Trophoblast cell (in vitro differentiated cells and primary cell): ENCODE measurements at regions not wholly inside any gene's neighbourhood (a gene's known extent, or its start where the extent isn't known, plus 50 kb on each side); places are given as distances from the start of the nearest gene placed in this dataset.

ENCODE experiments used
- DNase-seq, 2 donors: peaks; one replicate each; pipeline ENCODE4 v3.0.0-alpha.2; 2016
- H2AFZ ChIP-seq: 2 replicates; pipeline ENCODE4 v1.6.1; 2013; ENCODE audit warnings: low read length, moderate library complexity, mild to moderate bottlenecking; ENCODE audit not compliant: insufficient read depth, poor library complexity
- H2AK5ac ChIP-seq: 2 replicates; pipeline ENCODE4 v1.6.1; 2013; ENCODE audit warnings: mild to moderate bottlenecking, low read length
- H2BK120ac ChIP-seq: 2 replicates; pipeline ENCODE4 v1.6.1; 2013; ENCODE audit warnings: low read length, mild to moderate bottlenecking, moderate library complexity; ENCODE audit not compliant: insufficient read depth, poor library complexity
- H2BK12ac ChIP-seq: 2 replicates; pipeline ENCODE4 v1.6.1; 2013; ENCODE audit warnings: mild to moderate bottlenecking, low read length, moderate library complexity
- H2BK5ac ChIP-seq: 2 replicates; pipeline ENCODE4 v1.6.1; 2013; ENCODE audit warnings: low read length, low read depth, moderate library complexity, mild to moderate bottlenecking; ENCODE audit not compliant: poor library complexity
- H3K14ac ChIP-seq: 2 replicates; pipeline ENCODE4 v1.6.1; 2013; ENCODE audit warnings: mild to moderate bottlenecking, low read length
- H3K18ac ChIP-seq: 2 replicates; pipeline ENCODE4 v1.6.1; 2013; ENCODE audit warnings: mild to moderate bottlenecking, low read length
- H3K23ac ChIP-seq: 2 replicates; pipeline ENCODE4 v1.6.1; 2013; ENCODE audit warnings: low read length
- H3K27ac ChIP-seq: 2 replicates; pipeline ENCODE4 v1.5.1; 2013; ENCODE audit warnings: low read depth, mild to moderate bottlenecking, inconsistent platforms, low read length, moderate library complexity
- H3K27me3 ChIP-seq: 2 replicates; pipeline ENCODE4 v1.6.1; 2013; ENCODE audit warnings: inconsistent platforms, mild to moderate bottlenecking, low read length, moderate library complexity; ENCODE audit not compliant: insufficient read depth
- H3K36me3 ChIP-seq, 2 experiments: 1 replicate in 1 of 2; 2 replicates in 1 of 2; pipeline ENCODE4 v1.6.1; 2013; ENCODE audit warnings: low read length in 2 of 2, mild to moderate bottlenecking in 2 of 2, moderate library complexity in 1 of 2; ENCODE audit not compliant: insufficient read depth in 2 of 2, control insufficient read depth in 1 of 2
- H3K4ac ChIP-seq: 2 replicates; pipeline ENCODE4 v1.6.1; 2013; ENCODE audit warnings: low read depth, mild to moderate bottlenecking, low read length, moderate library complexity
- H3K4me1 ChIP-seq, 2 experiments: 1 replicate in 1 of 2; 2 replicates in 1 of 2; pipeline ENCODE4 v1.6.1; 2013; ENCODE audit warnings: low read length in 2 of 2, mild to moderate bottlenecking in 2 of 2, moderate library complexity in 1 of 2; ENCODE audit not compliant: insufficient read depth in 2 of 2, control insufficient read depth in 1 of 2
- H3K4me2 ChIP-seq: 2 replicates; pipeline ENCODE4 v1.6.1; 2013; ENCODE audit warnings: inconsistent platforms, mild to moderate bottlenecking, low read length, moderate library complexity
- H3K4me3 ChIP-seq: 2 replicates; pipeline ENCODE4 v1.5.1; 2013; ENCODE audit warnings: mild to moderate bottlenecking, low read depth, low read length, inconsistent platforms
- H3K79me1 ChIP-seq: one replicate; pipeline ENCODE4 v1.6.1; 2013; ENCODE audit warnings: low read length
- H3K79me2 ChIP-seq: 2 replicates; pipeline ENCODE4 v1.6.1; 2013; ENCODE audit warnings: low read length, mild to moderate bottlenecking; ENCODE audit not compliant: control insufficient read depth, insufficient read depth, poor library complexity
- H3K9ac ChIP-seq: 2 replicates; pipeline ENCODE4 v1.6.1; 2013; ENCODE audit warnings: mild to moderate bottlenecking, low read length
- H3K9me3 ChIP-seq: 2 replicates; pipeline ENCODE4 v1.6.1; 2013; ENCODE audit warnings: low read depth, mild to moderate bottlenecking, control low read depth, inconsistent platforms, low read length; ENCODE audit not compliant: insufficient read depth
- H4K12ac ChIP-seq: 2 replicates; pipeline ENCODE4 v1.6.1; 2013; ENCODE audit warnings: low read depth, mild to moderate bottlenecking, low read length, moderate library complexity
- H4K8ac ChIP-seq: 2 replicates; pipeline ENCODE4 v1.6.1; 2013; ENCODE audit warnings: low read depth, mild to moderate bottlenecking, low read length, moderate library complexity
- H4K91ac ChIP-seq: one replicate; pipeline ENCODE4 v1.6.1; 2013; ENCODE audit warnings: low read depth, mild to moderate bottlenecking, low read length, moderate library complexity
- WGBS: extraction: QIAGEN DNeasy Blood & Tissue Kit; methylation state at CpG from one replicate; pipeline ENCODE4 v1.1.7; 2013; ENCODE audit warnings: missing lambda C conversion rate; ENCODE audit not compliant: insufficient read length, insufficient coverage; ENCODE audit errors: extremely low coverage; 5-methylcytosine and 5-hydroxymethylcytosine counted together

DNA sequence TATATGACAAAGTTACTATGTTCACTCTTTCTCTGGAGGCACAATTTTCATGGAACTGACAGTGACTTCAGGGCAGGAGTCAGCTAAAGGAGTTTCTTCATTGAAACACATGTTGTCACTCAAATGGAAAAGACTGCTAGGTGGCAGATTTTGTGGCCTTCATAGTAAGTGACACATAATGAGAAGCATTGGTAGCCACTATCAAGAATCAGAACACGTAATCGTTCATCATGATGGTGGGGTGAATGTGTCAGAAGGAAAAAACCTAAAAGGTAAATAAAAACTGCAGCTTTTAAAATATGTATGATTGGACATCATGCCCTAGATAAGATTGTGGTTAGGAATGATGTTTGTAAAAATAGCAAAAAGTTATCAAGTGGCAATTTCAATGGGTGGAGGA lies 1491.0 kb downstream of the SI start:
- no peak overlapping the region for H3K27ac ChIP-seq
- H3K14ac ChIP-seq: no peak overlapping the region
- no peak overlapping the region for H3K4me3 ChIP-seq
- H2AK5ac ChIP-seq: no peak overlapping the region
- no peaks in the 10 kb centered on the region for H3K4me1 ChIP-seq
- no peaks in the 10 kb centered on the region for H3K79me1 ChIP-seq
- no peak overlapping the region for H2BK5ac ChIP-seq
- no peak for DNase-seq
- H3K4ac ChIP-seq: no peak overlapping the region
- no peak overlapping the region for H3K9ac ChIP-seq
- H4K91ac ChIP-seq: no peak overlapping the region
- H2AFZ ChIP-seq: no peak overlapping the region
- no peaks in the 10 kb centered on the region for H3K36me3 ChIP-seq
- no peak overlapping the region for H4K12ac ChIP-seq
- H3K27me3 ChIP-seq: no peaks in the 10 kb centered on the region
- no peak overlapping the region for H3K23ac ChIP-seq
- H2BK120ac ChIP-seq: no peak overlapping the region
- no peaks in the 10 kb centered on the region for H3K79me2 ChIP-seq
- H4K8ac ChIP-seq: no peak overlapping the region
- no CpG with 5 or more reads among the region's 2 CpGs for WGBS
- H3K9me3 ChIP-seq: no peaks in the 10 kb centered on the region
- H2BK12ac ChIP-seq: no peak overlapping the region
- no peak overlapping the region for H3K18ac ChIP-seq
- H3K4me2 ChIP-seq: no peak overlapping the region

DNA sequence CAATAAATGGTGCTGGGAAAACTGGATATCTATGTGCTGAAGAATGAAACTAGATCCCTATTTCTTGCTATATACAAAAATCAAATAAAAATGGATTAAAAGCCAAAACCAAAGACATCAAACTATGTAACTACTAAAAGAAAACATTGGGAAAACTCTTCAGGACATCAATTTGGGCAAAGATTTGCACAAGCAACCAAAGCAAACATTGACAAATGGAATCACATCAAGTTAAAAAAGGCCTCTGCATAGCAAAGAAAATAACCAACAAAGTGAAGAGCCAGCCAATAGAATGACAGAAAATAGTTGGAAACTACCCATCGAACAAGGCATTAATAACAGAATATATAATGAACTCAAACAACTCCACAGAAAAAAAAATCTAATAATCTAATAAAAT lies 1495.3 kb downstream of the SI start:
- Histone ChIP-seq H2AK5ac (no peak overlapping the region), H3K27me3 (no peaks in the 10 kb centered on the region), H2BK120ac (no peak overlapping the region), H3K4me2 (no peak overlapping the region), H3K4me1 (no peaks in the 10 kb centered on the region), H3K79me2 (no peaks in the 10 kb centered on the region), H3K4ac (no peak overlapping the region), H4K12ac (no peak overlapping the region), H3K27ac (no peak overlapping the region), H3K9me3 (no peaks in the 10 kb centered on the region), H3K23ac (no peak overlapping the region), H3K4me3 (no peak overlapping the region), H4K8ac (no peak overlapping the region), H4K91ac (no peak overlapping the region), H2AFZ (no peak overlapping the region), H3K18ac (no peak overlapping the region), H2BK5ac (no peak overlapping the region), H3K36me3 (no peaks in the 10 kb centered on the region), H3K9ac (no peak overlapping the region), H3K14ac (no peak overlapping the region), H2BK12ac (no peak overlapping the region), H3K79me1 (no peaks in the 10 kb centered on the region)
- no CpG with 5 or more reads among the region's 1 CpG for WGBS
- DNase-seq: no peak

DNA sequence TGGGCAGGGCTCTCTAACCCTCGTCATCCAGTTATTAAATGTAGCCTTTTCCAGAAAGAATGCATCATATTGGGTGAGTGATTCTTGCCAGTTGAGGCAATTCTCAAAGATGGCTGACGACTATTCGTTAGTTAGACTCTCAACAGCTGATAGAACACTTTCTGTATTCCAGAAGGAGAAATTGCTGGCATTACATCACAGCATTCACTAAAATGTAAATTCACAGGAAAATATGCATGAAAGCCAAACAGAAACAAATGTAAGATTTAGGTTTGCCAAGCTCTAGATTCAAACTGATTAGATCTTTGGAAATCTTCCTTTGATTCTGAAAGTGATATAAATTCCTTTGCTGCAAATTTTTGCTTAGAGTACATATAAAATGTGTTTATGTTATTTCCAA lies 1501.0 kb downstream of the SI start:
- no peaks in the 10 kb centered on the region for H3K27me3 ChIP-seq
- H3K36me3 ChIP-seq: no peaks in the 10 kb centered on the region
- no peak overlapping the region for H3K23ac ChIP-seq
- no peaks in the 10 kb centered on the region for H3K9me3 ChIP-seq
- no CpG with 5 or more reads among the region's 3 CpGs for WGBS
- no peak overlapping the region for H2BK5ac ChIP-seq
- H3K79me1 ChIP-seq: no peaks in the 10 kb centered on the region
- H3K27ac ChIP-seq: no peak overlapping the region
- H2AFZ ChIP-seq: no peak overlapping the region
- no peak overlapping the region for H3K9ac ChIP-seq
- H4K8ac ChIP-seq: no peak overlapping the region
- no peak overlapping the region for H3K4me3 ChIP-seq
- H3K4me1 ChIP-seq: no peaks in the 10 kb centered on the region
- no peak overlapping the region for H3K14ac ChIP-seq
- H3K4ac ChIP-seq: no peak overlapping the region
- H3K4me2 ChIP-seq: no peak overlapping the region
- H2BK120ac ChIP-seq: no peak overlapping the region
- no peak overlapping the region for H2BK12ac ChIP-seq
- no peaks in the 10 kb centered on the region for H3K79me2 ChIP-seq
- DNase-seq: peak in 1 of 2 donors; percentile 2
- H4K91ac ChIP-seq: no peak overlapping the region
- H2AK5ac ChIP-seq: no peak overlapping the region
- H3K18ac ChIP-seq: no peak overlapping the region
- no peak overlapping the region for H4K12ac ChIP-seq

DNA sequence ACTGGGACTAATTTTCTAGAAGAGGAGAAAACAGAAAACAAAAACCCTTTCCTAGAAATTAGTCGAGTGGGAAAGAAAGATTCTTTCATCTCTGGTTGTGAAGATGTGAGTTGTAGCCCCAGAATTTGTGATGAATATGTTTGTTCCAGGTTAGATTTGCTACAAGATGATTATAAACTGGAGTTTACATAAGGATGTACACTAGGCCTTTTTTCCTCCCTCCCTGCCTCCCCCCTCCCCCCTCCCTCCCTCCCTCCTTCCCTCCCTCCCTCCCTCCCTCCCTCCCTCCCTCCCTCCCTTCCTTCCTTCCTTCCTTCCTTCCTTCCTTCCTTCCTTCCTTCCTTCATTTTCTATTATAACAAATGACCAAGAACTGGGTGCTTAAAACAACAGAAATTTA lies 1502.0 kb downstream of the SI start:
- Histone ChIP-seq H3K4me3 (no peak overlapping the region), H2BK120ac (no peak overlapping the region), H3K27me3 (no peaks in the 10 kb centered on the region), H3K4ac (no peak overlapping the region), H2AK5ac (no peak overlapping the region), H3K79me2 (no peaks in the 10 kb centered on the region), H3K27ac (no peak overlapping the region), H2BK12ac (no peak overlapping the region), H3K23ac (no peak overlapping the region), H3K4me1 (no peaks in the 10 kb centered on the region), H2AFZ (no peak overlapping the region), H3K14ac (no peak overlapping the region), H3K18ac (no peak overlapping the region), H4K12ac (no peak overlapping the region), H3K36me3 (no peaks in the 10 kb centered on the region), H3K9ac (no peak overlapping the region), H3K79me1 (no peaks in the 10 kb centered on the region), H3K4me2 (no peak overlapping the region), H2BK5ac (no peak overlapping the region), H4K91ac (no peak overlapping the region), H3K9me3 (peaks cover 2% of the 10 kb centered on the region), H4K8ac (no peak overlapping the region)
- DNase-seq: no peak
- no CpG with 5 or more reads among the region's 1 CpG for WGBS
